ENCODE measurements at regions not wholly inside any gene's neighbourhood (a gene's known extent, or its start where the extent isn't known, plus 50 kb on each side); places are given as distances from the start of the nearest gene placed in this dataset.

- WGBS (ENCODE audit: missing lambda C conversion rate): 84% methylated on average over 4 of the region's 4 CpGs
- ATAC-seq: no peak
- no peak overlapping the region for H3K4me2 ChIP-seq
- no peaks in the 10 kb centered on the region for H3K9me3 ChIP-seq
- peaks cover 11% of the 10 kb centered on the region; the same call in 1 of the 3 replicates for H3K4me1 ChIP-seq
- peak overlapping the region in 1 of 2 experiments; percentile 44; a peak in 1 of 6 replicates for H3K27ac ChIP-seq
- no peak for TF ChIP-seq JUNB (IDR thresholded peaks at IDR 0.05)
- no peak for TF ChIP-seq MAFK (IDR thresholded peaks at IDR 0.05; ENCODE audit: partially characterized antibody)
- no peak for TF ChIP-seq EHF (CRISPR knock-in tag; IDR thresholded peaks at IDR 0.05)
- TF ChIP-seq HDAC2 (IDR thresholded peaks at IDR 0.05): no peak
- TF ChIP-seq ZNF302 (CRISPR knock-in tag; IDR thresholded peaks at IDR 0.05): no peak
- TF ChIP-seq ATOH8 (CRISPR knock-in tag; IDR thresholded peaks at IDR 0.05; ENCODE audit: low read depth): no peak
- TF ChIP-seq HES2 (IDR thresholded peaks at IDR 0.05): no peak
- TF ChIP-seq ZSCAN20 (CRISPR knock-in tag; IDR thresholded peaks at IDR 0.05): no peak
- TF ChIP-seq SREBF2 (IDR thresholded peaks at IDR 0.05): no peak
- TF ChIP-seq NPAS2 (CRISPR knock-in tag; IDR thresholded peaks at IDR 0.05; ENCODE audit: borderline replicate concordance): no peak
- no peak for TF ChIP-seq MYC (IDR thresholded peaks at IDR 0.05; ENCODE audit: borderline replicate concordance, low read length)
- TF ChIP-seq RCOR1 (IDR thresholded peaks at IDR 0.05; ENCODE audit: low read depth, low read length): no peak
- TF ChIP-seq BHLHE40 (IDR thresholded peaks at IDR 0.05; ENCODE audit: low read depth, low read length): no peak
- TF ChIP-seq PHF8 (IDR thresholded peaks at IDR 0.05; ENCODE audit: borderline replicate concordance, low read depth): no peak
- TF ChIP-seq PBX3 (IDR thresholded peaks at IDR 0.05): no peak
- no peak for TF ChIP-seq RAD21 (conservative IDR thresholded peaks at IDR 0.05 in 1 of 2, IDR thresholded peaks at IDR 0.05 in 1 of 2)
- TF ChIP-seq POLR2AphosphoS2 (conservative IDR thresholded peaks at IDR 0.05; ENCODE audit: low read length): no peak
- TF ChIP-seq JUN (IDR thresholded peaks at IDR 0.05): no peak
- TF ChIP-seq TP53 (CRISPR knock-in tag; IDR thresholded peaks at IDR 0.05): no peak
- POLR2A ChIA-PET: no interaction called here
- no peak for DNase-seq (ENCODE audit: low read depth in 1 of 2, low spot score in 1 of 2)
- no peak overlapping the region for H3K4me3 ChIP-seq
- CTCF ChIA-PET: no interaction called here
- no peak for FAIRE-seq
Measured at GRCh38 chr4:11506194-11506593, 77.5 kb upstream of the HS3ST1 start.

GRCh38 chr4:11505221-11505971, 76.7 kb upstream of the HS3ST1 start:
- Histone ChIP-seq H3K4me1 (peaks cover 11% of the 10 kb centered on the region; the same call in 1 of the 3 replicates), H3K4me3 (no peak overlapping the region), H3K4me2 (peak overlapping the region; percentile 38; the same call in 2 of the 3 replicates), H3K9me3 (no peaks in the 10 kb centered on the region), H3K27ac (peak overlapping the region; percentile 24 to 44; a peak in 1 of 6 replicates)
- FAIRE-seq (no peak), DNase-seq (ENCODE audit: low read depth in 1 of 2, low spot score in 1 of 2) (peak in 1 of 2 experiments; percentile 41), ATAC-seq (no peak)
- TF ChIP-seq SREBF2 (IDR thresholded peaks at IDR 0.05) (no peak), GATA3 (IDR thresholded peaks at IDR 0.05; ENCODE audit: borderline replicate concordance) (peak; percentile 58), ZNF302 (CRISPR knock-in tag; IDR thresholded peaks at IDR 0.05) (no peak), E2F6 (IDR thresholded peaks at IDR 0.05; ENCODE audit: borderline replicate concordance, low read depth) (no peak), REST (IDR thresholded peaks at IDR 0.05) (no peak), CTCF (IDR thresholded peaks at IDR 0.05) (no peak), FOSL2 (IDR thresholded peaks at IDR 0.05) (no peak), FOSL2 (CRISPR knock-in tag; IDR thresholded peaks at IDR 0.05) (peak; percentile 28; the same call in 1 of the 2 replicates)
- ChIA-PET POLR2A (no interaction called here), CTCF (no interaction called here)
- WGBS (ENCODE audit: missing lambda C conversion rate): 10% methylated on average over 5 of the region's 5 CpGs
